ENCODE measurements at regions not wholly inside any gene's neighbourhood (a gene's known extent, or its start where the extent isn't known, plus 50 kb on each side); places are given as distances from the start of the nearest gene placed in this dataset.

DNA sequence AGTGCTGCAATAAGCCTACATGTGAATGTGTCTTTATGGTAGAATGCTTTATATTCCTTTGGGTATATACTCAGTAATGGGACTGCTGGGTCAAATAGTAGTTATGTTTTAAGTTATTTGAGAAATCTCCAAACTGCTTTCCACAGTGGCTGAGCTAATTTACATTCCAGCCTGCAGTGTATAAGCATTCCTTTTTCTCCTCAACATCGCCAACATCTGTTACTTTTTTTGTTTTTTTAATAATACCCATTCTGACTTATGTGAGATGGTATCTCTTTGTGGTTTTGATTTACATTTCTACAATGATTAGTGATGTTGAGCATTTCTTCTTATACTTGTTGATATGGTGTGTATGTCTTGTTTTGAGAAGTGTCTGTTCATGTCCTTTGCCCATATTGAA, 1186.2 kb downstream of the BCL11B start:
- DNase-seq: no peak

DNA sequence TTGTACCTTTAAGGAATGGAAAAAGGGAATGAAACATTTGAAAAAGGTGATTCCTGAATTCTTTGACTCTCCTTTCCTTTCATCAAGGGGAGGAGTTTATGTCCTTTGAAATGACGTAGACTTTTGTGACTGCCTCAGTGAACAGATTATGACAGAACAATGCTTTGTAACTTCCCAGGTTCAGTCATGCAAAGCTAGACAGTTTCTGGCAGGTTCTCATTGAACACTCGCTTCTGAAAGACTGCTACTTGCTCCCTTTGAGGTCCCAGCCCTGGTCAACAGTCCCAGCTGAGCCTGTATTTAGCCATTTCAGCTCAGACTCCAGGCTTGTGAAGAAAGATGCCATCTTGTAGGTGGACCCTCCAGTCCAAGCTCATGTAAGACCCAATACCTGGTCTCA, 1178.9 kb downstream of the BCL11B start:
- DNase-seq: no peak

- DNase-seq: no peak
Measured at GRCh38 chr14:98099527-98099926, 1172.5 kb downstream of the BCL11B start.

- no peak for DNase-seq
Measured at GRCh38 chr14:98101323-98101722, 1170.7 kb downstream of the BCL11B start.

DNA sequence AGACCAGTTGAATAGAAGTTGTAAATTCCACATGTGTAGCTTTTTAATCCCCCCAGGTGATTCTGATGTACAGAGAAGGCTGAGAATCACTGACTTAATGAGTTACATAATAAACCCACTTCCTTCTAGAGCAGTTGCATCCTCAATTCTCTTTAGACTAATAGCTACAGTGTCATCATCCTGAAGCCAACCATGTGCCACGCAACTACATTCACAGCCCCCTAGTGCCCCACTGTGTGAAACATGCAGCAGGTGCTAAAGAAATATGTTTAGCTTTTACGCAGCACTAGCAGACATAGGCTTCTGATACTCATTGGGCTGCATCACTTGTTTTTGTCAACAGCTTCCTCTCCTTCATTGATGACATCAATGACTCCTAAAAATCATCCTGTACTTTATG, 1168.3 kb downstream of the BCL11B start:
- DNase-seq: no peak

GRCh38 chr14:98109326-98109725, 1162.7 kb downstream of the BCL11B start:
- no peak for DNase-seq

- no peak for DNase-seq
Measured at GRCh38 chr14:98112194-98112780, 1159.7 kb downstream of the BCL11B start.

DNA sequence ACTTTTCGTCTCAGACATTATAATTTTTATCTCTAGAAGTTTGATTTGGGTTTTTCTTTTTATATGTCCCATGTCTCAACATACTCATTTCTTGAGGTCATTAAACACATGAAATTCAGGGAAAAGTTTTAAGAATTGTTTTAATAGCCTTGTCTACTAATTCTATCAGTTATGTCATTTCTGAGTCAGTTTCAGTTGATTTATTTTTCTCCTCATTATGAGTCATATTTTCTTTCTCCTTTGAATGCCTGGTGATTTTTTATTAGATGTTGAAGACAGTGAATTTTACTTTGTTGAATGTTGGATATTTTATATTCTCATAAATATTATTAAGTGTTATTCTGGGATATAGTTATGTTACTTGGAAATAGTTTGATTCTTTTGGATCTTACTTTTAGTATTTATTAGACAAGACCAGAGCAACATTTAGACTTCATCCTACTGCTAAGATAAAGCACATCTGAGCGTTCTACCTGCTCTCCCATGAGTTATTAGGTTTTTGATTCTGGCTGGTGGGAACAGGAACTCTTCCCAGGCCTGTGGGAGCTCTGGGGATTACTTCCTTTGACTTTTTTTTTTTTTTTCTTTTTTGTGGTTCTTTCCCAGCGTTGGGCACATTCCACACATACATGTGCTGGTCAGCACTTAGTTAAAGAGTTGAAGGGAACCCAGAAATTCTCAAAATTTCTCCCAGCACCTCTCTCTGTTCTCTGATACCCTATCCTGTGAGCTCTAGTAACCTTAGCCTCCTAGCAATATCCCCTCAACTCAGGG, 1157.7 kb downstream of the BCL11B start:
- no peak for DNase-seq

- DNase-seq: no peak
Measured at GRCh38 chr14:98114946-98115345, 1157.1 kb downstream of the BCL11B start.

GRCh38 chr14:98118749-98119148, 1153.2 kb downstream of the BCL11B start:
- DNase-seq: no peak

- DNase-seq: no peak
Measured at GRCh38 chr14:98119739-98120138, 1152.3 kb downstream of the BCL11B start.

DNA sequence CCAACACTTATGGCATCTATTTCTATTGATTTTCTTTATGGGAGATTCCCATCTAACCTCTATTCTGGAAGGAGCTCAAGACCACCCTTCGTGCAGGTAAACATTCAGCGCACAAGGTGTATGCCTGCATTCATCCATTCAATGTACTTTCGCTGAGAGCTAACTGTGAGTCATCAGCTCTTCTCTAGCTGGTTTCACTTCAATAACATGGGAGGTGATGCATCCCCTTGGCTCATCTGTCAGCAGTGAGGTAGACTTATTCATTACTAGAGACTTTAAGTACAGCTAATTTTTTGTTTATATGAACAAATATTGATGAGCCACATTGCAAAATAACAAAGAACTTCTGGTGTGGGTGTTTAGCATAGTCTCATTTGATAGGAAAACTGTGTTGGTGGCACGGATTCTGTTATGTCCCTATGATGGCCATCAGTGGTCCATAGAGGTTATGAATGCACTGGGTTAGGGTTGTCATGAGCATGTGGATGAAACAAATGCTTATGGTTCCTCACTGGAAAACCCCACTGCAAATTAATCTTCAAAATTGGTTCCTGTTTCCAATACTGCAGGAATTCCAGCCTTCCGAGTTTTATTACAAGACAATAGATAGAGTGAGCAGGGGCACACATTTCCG, 1151.0 kb downstream of the BCL11B start:
- peak; percentile 56 for DNase-seq

DNA sequence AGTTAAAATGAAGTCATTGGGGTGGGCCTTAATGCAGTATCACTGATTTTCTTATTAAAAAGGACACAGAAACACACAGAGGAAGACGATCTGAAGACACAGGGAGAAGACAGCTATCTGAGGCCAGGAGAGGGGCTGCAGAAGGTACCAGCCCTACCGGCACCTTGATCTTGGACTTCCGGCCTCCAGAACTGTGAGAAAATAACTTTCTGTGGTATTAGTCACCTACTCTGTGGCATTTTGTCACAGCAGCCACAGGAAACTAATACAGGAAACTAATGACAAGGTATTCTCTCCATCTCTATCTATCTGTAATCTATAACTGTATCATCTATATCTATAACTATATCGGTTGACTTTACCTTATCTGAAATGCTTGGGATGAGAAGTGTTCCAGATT, 1149.5 kb downstream of the BCL11B start:
- no peak for DNase-seq

DNA sequence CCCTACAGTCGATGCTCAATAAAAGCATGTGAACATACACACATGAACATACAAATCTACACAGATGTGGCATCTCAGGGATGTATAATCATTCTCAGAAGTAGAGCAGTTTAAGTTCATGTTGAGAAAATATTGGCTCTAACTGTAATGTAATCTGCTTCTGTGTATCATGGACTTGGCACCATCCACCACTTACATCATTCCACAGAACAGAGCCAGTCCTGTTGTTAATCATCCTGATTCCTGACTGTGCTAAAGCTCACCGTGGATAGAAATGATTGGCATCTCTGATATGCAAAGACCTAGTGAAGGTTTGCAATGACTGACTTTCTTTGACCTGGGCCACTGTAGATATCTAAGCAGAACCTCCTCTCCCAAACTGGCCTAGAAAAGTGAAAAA, 1141.3 kb downstream of the BCL11B start:
- DNase-seq: no peak

DNA sequence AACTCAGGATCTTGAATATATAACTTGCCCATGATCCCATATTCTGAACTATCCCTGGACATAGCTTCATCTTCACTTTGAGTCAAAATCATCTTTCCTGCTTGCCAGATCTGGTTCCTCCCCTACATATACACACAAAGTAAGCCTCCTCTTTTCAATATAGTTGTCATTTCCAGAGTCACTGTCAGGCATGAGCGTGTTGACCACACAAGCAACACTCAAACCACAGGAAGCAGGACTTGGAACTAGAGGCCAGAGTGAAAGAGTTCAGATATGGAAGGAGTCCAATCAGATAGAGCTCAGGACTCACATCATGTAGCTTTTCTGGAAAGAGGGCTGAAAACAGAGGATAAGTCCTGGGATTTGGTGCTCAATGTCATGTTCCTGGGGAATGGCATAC, 1140.6 kb downstream of the BCL11B start:
- peak; percentile 5 for DNase-seq

DNA sequence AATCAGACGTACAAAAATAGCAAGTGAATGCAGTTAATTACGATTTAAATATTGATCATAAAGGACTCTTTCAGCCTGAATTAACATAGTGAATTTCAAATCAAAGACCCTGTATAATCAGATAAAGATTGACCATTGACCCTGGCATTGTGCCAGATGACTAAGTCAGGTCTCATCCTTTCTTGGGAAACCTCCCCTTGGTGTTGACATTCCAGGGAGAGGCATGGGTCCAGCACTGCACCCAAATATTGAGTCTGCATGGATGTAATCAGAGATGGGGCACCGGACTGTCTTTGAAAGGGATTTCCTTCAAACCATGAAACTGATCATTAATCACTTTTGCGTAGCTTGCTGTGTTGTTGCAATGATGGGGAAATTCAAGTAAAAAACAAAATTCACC, 1138.2 kb downstream of the BCL11B start:
- DNase-seq: no peak

DNA sequence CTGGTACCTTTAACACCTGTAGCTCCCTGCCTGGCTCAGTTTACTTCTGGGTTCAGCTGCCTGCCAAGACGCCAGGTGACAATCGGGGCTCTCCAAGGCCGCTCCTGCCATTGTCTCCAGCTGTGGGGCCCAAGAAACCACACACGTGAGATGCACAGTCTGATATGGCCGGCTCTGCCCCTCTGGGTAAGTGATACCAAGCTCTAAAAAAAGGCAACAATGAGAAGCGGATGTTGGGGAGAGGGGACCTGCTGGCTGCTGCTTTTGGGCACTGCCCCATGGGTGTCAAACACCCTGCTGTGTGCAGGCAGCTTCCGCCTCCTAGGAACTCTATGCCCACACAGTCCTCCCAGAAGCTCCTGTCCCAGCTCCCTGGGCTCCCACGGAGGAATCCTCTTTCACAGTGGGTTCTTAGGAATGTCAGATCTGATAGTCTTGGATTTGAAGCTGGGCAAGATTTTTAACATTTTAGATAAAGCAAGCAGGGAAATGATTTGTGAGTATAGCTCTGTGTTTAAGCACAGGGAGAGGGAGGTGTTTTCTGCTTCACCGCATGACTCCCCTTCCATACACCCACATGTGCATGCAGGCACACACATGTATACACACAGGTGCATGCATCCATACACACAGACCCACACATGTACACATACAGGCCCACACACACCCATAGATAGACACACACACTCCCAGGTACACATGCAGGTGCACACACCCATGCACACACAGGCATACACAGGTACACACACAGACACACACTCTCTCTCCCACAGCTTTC, 1135.8 kb downstream of the BCL11B start:
- DNase-seq: no peak

- DNase-seq: no peak
Measured at GRCh38 chr14:98137131-98138025, 1134.6 kb downstream of the BCL11B start.

- peak; percentile 37 for DNase-seq
Measured at GRCh38 chr14:98138666-98139065, 1133.3 kb downstream of the BCL11B start.

DNA sequence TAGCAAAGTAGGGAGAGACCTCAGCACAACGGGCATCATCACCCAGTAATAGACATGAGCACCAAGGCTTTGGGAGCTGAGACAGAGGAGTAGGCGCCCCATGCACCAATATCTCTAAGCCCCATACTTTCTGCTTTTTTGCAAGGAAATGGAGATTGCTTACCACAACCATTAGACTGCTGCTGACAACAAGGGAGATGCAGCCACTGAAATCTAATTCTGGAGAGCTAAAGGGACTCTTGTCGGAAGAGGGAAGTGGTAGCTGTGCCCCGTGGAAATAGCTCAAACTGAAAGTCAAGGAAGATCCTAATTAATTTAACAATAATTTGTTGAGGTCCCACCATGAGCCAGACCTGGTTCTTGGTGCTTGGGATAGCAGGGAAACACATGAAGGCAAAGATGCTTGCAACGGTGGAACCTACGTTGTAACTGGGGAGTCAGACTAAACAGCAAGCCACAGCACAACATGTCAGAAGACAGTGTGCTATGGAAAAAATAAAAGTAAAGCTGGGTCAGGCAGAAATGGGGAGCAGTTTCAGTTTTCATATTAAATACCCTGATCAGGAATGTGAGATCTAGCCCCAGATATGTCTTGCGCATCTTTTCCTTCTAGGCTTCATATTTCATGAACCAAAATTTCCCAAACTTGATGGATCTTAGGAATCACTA, 1131.0 kb downstream of the BCL11B start:
- no peak for DNase-seq

- DNase-seq: no peak
Measured at GRCh38 chr14:98143566-98143965, 1128.4 kb downstream of the BCL11B start.

- DNase-seq: no peak
Measured at GRCh38 chr14:98144964-98145363, 1127.0 kb downstream of the BCL11B start.

Data from DMS53 (cell line).